ENCODE measurements at regions not wholly inside any gene's neighbourhood (a gene's known extent, or its start where the extent isn't known, plus 50 kb on each side); places are given as distances from the start of the nearest gene placed in this dataset.

- TF ChIP-seq CTCF (IDR thresholded peaks at IDR 0.05) = peak; percentile 55 to 81 (median 81)
- TF ChIP-seq POLR2A (IDR thresholded peaks at IDR 0.05) = no peak
Observed at GRCh38 chrX:131841496-131842437, 181.3 kb upstream of the STK26 start.

Measured in breast epithelium (tissue), 3 donors.